GM21390 (cell line): ENCODE measurements at regions not wholly inside any gene's neighbourhood (a gene's known extent, or its start where the extent isn't known, plus 50 kb on each side); places are given as distances from the start of the nearest gene placed in this dataset.
"Not testable (repeated sequence)": the region's sequence is repeated elsewhere in the genome, so short reads cannot be mapped to it uniquely, and the experiment has no call there.

Experiments used
- ATAC-seq: cut with Tn5 transposase; IDR thresholded peaks from one replicate; pipeline ENCODE4 v1.9.1; 2021; ENCODE audit not compliant: unreplicated experiment

DNA sequence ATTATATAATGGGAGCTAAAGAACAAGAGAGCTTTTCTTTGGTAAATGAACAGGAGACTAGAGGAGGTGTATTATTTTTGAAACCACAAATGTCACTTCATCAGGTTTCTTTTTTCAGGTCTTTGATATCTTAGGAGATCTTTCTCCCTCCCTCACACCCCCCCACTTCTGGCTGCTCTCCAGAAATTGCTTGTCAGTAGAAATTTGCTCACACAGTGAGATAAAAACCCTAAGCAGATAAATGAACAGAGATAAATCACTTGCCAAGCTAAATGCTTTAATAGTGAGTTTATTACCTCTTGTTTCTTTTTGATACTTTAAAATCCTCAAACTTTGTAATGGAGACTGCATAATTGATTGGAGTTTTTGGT lies 421.2 kb upstream of the TENM3 start:
- ATAC-seq: no peak

DNA sequence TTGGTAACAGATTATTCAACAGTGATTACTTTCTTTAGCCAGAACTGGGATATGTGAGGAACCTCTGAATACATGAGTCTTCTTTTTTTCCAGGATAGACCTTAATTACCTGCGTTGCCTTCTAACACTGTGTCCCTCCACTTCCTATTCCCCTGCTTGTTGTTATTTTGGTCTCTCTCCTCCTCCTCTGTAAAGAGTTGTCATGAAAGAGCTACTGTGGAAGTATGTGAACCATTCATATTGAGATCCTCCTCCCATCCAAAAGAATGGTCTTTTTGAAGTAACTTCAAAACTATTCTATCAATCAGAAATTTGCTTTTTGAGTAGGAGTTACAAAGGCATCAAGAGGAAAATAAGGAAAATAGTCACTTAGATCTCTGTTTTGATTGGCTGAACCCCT lies 420.0 kb upstream of the TENM3 start:
- ATAC-seq: no peak

DNA sequence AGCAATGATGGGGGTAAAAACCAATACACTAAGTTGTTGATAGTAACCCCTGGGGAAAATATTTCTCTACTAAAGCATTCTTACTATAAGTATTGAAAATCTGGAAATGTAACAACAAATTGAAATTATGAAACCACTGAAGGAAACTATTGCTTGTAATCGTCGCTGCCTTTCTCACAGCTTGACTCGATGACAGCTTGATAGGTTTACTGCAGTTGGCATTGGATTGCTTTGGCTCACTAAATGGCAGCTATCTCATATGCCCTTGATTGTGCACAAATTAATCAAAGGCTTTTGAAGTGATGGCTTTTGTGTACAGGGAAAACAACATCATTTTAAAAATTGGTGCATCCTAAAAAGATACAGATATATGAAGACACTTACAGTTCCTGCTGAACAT lies 419.6 kb upstream of the TENM3 start:
- ATAC-seq: no peak

DNA sequence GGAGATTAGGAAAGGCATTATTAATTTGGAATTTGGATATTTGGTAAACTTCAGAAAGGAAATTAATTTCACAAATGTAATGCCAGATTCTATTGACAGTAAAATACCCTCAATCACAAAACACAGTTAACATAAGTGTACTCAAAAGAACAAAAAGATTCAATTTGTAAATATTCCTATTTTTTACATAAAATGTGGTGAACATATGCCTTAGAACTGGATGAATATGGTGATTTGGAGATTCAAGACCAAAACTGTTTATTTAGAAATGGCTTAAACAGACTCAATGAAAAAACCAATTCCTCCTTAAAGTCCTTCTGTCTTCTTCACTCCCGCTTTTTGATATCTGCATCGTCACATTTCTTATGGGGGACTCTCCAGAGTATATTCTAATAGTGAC lies 417.6 kb upstream of the TENM3 start:
- ATAC-seq: no peak

DNA sequence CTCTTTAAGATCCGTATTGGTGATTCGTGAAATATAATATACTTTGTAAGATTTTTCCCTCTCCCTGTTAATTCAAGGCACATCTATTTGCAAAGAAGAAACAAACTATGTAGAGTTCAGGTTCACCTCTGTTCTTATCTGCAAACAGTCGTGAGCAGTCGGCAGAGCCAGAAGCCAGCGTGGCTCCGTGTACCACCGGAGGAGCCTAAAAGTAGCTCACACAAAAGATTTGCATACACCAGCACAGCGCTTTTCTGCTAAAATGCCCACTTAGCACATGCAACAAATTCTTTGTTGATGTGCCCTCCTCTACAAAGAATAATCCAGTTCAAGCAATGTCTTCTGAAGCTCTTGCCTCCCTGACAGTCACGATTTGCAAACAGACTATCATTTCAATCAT lies 416.0 kb upstream of the TENM3 start:
- no peak for ATAC-seq

DNA sequence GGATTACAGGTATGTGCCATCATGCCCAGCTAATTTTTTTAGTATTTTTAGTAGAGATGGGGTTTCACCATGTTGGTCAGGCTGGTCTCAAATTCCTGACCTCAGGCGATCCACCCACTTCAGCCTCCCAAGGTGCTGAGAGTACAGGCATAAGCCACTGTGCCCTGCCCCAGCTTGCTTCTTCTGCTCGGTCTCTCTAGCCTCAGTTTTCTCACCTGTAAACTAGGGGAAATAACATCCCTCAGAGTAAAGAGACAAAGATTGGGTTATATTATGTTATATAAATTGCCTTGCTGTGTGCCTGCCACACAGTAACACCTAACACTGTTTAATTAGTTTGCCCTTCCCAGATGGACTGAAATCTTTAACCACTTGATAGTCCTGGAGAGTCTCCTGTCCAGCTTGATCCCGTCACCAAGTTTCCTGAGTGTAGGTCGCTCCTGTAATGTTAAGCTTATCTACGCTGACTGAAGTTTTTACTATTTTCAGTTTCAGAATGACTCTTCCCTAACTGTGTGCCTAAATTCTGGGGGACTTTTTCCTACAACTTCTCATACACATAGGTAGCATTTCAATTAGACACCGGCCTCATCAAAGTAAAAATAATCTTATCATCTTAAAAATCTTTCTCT lies 412.7 kb upstream of the TENM3 start:
- no peak for ATAC-seq

DNA sequence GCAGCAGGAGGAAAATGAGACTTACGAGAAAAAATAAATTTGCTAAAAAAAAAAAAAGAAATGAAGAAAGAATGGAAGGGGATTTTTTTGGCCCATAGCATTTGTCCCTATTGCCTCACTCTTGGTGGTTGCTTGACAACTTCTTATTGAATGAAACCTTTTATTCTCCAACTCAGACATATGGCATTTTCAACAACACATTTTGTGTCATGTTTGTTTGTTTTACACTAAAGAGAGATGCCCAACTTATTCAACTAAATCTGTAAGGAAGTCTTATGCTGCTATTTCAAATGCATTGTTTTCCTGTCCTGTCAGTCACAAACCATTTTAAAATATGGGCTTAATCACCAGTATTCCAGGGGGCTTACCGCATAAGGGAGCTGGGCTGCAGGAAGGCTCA lies 409.1 kb upstream of the TENM3 start:
- no peak for ATAC-seq

DNA sequence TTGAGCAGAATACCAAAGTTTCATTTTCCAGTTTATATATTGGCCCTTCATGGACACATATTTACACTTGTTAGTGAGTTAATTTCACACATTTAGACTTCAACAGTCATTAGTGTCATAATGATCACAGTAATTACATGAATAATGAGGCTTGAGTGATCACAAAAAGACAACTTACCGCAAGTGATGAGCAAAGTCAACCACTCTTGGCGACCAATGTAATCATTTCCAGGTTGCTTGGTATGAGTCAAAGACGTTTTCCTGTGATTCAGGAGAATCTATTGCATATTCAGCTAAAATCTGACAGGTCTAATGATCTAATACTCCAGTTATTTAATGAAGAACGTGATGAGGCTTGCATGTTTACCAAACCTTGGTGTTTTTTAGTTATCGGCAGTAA lies 407.9 kb upstream of the TENM3 start:
- ATAC-seq: no peak

DNA sequence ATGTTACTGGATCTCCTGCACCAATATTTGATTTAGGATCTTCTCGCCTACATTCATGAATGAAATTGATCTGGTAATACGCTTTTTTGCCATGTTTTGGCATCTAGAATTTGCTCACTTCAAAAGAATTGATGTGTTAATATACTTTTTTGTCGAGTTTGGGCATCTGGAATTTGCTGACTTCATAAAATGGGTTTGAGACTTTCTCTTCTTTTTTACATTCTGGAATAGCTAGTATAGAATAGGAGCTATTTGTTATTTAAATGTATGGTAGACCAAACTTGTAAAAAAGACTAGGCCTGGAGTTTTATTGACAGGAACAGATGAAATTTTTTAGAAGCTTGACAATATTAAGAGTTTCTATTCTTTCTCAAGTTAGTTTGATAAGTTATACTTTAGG lies 404.9 kb upstream of the TENM3 start:
- no peak for ATAC-seq

DNA sequence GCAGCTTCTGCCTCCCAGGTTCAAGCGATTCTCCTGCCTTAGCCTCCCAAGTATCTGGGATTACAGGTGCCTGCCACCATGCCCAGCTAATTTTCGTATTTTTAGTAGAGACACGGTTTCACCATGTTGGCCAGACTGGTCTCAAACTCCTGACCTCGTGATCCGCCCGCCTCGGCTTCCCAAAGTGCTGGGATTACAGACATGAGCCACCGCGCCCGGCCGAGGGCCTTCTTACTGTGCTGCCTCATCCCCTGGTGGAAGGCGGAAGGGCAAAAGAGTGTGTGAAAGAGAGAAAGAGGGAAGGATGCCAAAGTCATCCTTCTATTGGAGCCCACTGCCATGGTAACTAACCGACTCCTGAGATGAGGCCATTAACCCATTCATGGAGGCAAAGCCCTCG lies 399.4 kb upstream of the TENM3 start:
- not testable (repeated sequence) for ATAC-seq

DNA sequence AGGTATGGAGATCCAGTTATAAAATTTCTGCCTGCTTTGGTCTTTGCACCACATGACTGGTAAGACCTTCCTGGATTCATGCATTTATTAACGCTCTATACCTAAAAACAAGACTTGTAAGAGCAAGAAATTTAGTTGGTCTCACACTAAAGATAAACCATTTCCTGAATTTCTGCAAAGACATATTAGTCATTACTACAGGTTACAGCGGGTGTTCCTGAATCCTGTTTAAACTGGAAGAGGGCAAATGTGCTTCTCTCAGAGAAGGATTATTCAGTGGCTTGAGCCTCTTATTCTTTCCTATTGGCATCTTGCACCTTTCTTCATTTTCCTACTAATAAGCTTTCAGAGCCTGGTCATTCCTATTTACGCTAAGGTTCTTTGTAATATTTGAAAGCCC lies 397.6 kb upstream of the TENM3 start:
- ATAC-seq: no peak

DNA sequence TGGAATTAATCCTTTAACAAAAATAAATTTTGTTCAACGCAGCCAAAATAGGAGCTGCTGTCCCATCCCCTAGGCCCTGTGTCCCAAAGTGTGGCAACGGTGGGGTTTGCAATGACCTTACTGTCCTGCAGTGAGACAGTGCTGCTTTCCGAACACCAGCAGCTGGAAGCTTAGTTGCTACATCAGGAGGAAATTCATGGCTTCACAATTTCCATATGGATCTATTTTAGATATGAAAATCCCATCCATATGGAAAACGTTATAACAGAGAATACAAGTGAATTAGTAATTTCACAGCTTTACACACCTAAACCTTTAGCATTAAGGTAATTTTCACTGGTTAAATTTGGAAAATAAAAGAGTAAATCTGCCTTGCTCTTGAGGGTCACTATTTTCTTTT lies 396.3 kb upstream of the TENM3 start:
- ATAC-seq: no peak

DNA sequence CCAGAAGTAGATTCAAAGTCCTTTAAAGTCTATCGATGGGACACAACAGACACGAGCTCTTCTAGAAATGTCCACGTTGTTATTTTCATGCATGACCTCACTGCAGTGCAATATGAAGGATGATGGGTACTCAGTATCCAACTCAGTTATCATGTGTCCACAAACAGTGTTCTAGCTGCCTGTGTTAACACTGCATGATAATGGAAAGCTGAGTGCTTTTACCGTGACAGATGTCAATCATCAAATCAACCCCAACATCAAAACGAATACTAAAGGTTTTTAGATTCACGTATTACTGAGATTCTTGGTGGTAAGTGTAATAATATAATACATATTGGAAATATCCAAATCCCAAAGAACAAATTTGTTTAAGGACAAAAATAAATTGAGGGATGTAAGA lies 394.8 kb upstream of the TENM3 start:
- no peak for ATAC-seq

DNA sequence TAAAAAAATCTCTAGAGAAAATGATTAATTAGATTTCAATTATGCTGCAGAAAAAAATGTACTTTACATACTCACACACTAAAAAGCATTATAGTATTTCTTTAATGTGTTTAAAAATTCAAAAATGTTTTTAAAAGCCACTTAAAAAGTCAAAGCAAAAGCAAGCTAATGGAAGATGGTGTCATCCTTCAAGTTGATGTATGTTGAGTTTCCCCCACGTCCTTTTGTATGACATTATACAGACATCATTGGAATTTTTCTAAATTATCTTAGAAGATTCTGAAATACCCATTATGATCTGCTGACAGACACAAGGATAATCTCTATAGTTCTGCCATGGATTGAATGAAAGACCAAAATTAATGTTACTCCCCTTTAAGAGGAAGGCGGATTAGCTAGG lies 393.7 kb upstream of the TENM3 start:
- no peak for ATAC-seq

DNA sequence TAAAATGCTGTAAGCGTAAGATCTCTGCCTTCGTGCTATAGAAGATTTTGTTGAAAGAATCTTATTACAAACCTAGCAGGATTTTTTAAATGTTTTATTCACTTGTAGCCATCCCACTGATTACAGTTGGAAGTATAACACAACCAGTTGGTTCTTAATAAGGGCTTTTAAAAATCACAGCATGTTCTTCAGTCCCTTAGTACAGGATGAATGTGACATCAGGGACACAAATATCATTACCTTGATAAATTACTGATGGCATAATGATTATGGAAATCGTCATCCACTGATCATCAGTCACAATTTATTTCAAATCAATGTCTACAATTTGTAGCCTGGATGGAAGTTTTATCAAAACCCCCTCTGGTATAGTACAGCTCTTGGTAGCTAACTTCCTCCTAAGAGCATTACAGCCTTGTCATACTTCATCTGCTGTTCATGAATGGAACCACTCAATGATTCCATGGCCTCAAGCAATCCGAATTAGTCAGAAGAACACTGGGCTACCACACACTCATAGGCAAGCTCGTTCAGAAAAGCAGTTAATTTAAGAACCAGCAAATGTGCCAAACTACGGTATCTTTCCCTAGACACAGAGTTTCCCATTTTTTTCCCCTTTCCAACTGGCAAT lies 389.2 kb upstream of the TENM3 start:
- no peak for ATAC-seq

DNA sequence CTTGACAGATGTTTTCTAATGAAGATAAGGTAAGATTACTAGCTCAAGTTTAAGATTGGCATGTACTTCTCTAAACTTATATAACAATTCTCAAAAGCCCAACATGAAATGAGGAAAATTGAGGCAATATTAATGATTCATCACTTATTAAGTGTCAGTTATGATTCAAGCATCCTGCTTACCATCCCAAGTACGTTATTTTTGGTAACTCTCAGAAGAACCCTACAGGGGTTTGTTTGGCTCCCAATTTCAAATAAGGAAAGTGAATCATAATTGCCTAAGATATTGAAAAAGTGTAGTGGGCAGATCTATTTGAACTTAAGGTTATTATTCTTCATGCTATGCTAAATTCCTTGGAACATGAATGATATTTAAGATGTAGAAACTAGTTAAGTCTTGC lies 387.9 kb upstream of the TENM3 start:
- ATAC-seq: no peak

DNA sequence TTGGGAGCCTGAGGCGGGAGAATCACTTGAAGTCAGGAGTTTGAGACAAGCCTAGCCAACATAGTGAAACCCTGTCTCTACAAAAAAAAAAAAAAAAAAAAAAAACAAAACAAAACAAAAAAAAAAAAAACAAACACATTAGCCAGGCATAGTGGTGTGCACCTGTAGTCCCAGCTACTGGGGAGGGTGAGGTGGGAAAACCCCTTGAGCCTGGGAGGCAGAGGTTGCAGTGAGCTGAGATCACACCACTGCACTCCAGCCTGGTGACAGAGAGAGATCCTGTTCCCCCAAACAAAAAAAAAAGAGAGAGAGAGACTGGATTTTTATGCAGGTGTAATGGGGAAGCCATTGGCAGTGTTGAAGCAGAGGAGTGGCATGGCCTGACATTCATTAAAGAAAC lies 385.7 kb upstream of the TENM3 start:
- not testable (repeated sequence) for ATAC-seq

DNA sequence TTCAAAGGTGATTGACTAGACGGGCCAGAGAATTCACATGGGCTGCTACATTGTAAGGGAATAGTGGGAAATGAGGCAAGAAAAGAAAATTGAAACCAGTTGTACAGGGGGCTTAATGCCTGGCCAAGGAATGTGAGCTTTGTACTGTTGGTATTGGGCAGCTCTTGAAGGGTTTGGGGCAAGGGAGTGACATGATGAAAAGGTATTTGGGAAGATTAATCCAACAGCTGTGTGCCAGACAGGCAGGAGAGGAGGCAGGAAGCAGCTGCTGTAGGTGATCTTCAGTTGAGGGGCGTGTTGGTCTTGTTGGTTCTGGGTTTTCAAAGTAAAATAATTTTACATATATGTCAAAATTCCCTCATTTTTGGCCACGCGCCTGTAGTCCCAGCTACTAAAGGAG lies 384.5 kb upstream of the TENM3 start:
- ATAC-seq: no peak

DNA sequence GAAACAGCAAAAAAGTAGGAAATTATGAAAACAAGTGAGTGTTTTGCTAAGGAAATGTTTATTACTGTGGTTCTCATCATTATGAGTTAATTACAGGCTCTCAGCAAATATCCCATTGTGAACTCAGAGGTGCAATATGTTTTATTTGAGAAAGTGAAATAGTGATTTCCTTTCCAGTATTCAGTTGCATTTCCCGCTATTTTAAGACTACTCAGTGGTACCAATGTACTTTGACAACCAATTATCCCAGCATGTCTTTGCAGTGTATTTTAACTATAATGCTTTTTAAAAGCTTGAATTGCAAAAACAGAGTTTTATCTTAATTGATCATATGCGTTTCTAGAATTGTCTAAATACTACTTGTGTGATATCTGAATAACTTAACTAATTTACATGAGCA lies 383.8 kb upstream of the TENM3 start:
- no peak for ATAC-seq

DNA sequence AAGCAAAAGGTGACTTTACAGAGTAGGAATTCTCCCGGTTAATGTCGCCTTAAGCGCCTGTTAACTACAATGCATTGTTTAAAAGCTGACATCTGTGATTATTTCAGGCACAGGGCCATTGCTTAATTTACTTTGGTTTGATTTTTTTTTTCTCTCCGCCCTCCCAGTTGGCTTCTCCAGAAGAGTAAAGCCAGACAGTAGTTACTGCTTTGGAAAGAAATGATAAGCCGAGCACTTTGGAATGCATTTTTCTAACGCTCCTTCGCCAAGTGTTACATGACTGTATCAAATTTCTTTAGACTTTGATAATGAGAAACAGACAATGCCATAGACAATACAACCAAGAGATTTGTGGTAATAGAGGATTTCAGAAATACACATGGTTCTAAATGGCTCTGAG lies 383.0 kb upstream of the TENM3 start:
- no peak for ATAC-seq

DNA sequence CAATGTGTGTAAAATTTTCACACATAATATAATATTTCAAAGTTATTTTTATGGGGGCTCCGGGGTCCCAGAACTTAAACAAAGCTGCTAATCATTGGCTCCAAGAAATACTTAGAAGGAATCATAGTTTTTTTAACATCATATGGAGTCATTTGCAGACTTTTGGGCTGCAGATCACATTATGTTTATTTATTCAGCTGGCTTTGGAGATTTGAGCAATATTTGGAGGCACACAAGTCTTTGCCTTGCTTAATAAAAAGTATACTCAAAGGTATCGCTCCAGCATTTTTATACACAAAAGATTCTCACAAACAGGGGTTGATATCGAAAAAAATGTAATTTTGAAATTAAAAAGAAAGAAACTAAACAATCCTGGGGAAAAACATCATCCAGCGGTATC lies 382.5 kb upstream of the TENM3 start:
- ATAC-seq: no peak

DNA sequence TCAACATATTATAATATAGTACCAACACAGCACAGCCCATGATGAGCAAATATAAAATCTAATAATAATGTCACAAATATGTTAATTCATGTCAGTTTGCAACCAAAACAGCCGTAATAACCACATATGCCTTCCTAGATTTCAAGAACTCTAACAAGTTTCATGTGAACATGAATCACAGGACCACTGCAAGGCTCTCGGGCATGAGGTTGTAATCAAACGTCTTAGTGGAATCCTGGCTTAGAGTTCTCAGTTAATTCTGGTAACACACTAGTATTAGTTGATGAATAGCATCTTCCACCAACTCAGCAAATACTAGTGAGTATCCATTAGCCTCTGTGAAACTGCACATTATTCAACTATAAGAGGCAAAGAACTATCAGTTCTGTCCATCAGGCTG lies 379.3 kb upstream of the TENM3 start:
- ATAC-seq: no peak

DNA sequence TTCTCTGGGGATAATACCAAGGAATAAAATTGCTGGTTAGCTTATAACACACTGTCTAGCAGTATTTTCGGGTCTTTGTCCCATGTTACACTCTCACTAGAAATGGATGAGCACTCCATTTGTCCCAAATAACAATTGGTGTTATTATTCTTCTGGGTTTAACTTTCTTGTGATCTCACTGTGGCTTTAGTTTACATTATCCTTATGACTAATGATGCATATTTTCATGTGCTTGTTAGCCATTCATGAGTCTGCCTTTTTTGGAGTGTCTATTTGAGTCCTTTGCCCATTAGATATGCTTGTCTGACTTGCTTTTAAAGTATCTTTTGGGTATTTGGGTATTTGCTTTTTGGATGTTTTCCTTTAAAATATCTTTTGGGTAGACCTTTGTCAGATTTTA lies 372.9 kb upstream of the TENM3 start:
- ATAC-seq: no peak
